Globus pallidus (tissue), 1 donor: ENCODE measurements at regions not wholly inside any gene's neighbourhood (a gene's known extent, or its start where the extent isn't known, plus 50 kb on each side); places are given as distances from the start of the nearest gene placed in this dataset.

Source experiments
- DNase-seq: peaks from one replicate; pipeline ENCODE4 v3.0.0-alpha.2; 2015; ENCODE audit warnings: low spot score

DNA sequence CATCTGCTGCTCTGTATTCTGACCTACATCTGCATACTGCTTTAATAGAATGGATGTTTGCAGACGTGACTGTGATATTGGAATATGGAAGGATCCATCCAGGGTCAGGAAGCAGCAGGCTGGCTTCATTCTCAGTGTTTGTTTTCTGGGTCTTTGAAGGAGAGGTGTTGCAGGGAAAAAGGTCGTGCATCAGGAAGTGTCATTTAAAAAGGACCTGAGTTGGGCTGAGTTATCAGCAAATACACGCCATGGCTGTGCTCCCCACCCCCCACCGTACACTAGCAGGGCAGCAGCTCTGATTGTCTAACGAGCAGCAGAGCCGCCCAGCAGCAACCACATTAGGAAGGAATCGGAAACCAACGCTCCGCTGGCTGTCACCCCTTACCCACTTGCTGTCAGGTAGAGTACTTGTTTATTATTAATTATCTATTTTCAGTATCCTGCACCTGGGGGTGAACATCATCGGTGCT is 63.1 kb upstream of the STEAP1B start:
- peak; percentile 12 for DNase-seq

- DNase-seq = no peak
Observed at GRCh38 chr7:22561895-22562593, 62.1 kb upstream of the STEAP1B start.

GRCh38 chr7:22561321-22561811 is 61.4 kb upstream of the STEAP1B start:
- no peak for DNase-seq

DNA sequence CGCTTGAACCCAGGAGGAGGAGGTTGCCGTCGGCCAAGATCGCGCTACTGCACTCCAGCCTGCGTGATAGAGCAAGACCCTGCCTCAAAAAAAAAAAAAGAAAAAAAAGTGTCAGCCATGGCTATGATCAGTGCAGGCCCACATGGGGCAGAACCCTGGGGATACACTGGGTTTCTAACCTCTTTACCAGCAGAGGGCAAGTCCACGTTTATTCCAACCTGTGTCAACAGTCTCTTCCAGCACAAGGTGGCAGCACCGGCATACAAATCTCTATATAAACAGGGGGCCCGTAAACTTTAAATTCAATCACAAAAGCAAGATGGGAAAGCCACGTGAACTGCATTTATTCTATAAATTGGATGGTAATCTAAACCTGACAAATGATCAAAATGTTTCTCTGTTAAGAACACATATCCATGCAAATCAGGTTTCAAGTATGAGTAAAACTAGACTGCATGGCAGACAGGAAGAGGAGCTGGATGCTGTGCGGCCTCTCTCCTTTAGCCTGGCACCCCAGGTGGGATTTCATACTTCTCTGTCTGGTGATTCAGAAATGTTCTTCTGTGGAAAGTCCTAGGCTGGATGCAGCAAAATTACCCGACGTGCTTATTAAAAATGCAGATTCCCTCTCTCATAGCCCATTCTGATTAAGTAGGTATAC is 60.0 kb upstream of the STEAP1B start:
- DNase-seq = peak; percentile 73

GRCh38 chr7:22557167-22557566 is 57.2 kb upstream of the STEAP1B start:
- no peak for DNase-seq

DNA sequence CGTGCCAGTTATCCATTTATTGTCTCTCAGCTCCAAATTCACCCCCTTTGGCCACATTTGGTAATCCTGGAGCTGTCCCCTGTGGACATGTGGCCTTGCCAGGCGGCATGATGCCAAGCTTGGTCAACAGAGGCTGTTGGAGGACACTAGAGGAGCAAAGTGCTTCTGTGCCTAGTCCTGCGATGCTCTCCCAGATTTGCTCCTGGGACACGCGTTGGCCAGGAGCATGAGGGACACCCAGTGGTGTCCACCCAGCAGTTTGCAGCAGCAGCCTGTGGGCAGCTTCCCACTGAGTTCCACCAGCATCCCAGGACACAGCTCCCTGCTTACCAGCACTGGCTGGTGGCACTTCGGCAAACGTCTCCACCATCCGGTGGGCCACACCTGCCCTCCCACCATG is 55.5 kb upstream of the STEAP1B start:
- no peak for DNase-seq

GRCh38 chr7:22554184-22554583 is 54.2 kb upstream of the STEAP1B start:
- no peak for DNase-seq

DNA sequence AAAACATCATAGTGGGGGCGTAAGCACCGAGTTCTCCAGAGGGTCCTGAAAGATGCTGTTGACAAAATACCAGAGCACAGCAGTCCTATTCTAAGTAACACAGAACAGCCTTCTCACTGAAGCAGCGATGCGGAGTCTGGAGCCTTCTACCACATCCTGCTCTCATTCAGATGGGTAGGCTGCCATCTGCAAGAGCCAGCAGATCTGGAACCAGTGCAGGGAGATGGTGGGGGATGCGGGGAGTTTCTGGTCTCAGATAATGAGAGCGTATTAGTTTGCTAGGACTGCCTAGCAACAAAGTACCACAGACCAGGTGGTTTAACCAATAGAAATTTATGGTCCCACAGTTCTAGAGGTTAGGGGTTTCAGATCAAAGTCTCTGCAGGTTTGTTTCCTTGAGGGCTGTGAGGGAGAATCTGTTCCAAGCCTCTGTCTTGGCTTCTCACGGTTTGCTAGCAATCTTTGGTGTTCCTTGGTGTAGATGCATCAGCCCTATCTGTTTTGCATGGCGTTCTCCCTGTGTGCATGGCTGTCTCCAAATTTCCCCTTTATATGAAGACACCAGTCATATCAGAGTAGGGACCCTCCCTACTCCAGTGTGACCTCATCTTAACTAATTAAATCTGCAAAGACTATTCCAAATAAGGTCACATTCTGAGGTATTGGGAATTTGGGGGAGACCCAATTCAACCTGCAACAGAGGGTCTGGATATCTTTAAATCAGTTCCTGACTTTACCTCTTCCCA is 52.0 kb upstream of the STEAP1B start:
- no peak for DNase-seq

DNA sequence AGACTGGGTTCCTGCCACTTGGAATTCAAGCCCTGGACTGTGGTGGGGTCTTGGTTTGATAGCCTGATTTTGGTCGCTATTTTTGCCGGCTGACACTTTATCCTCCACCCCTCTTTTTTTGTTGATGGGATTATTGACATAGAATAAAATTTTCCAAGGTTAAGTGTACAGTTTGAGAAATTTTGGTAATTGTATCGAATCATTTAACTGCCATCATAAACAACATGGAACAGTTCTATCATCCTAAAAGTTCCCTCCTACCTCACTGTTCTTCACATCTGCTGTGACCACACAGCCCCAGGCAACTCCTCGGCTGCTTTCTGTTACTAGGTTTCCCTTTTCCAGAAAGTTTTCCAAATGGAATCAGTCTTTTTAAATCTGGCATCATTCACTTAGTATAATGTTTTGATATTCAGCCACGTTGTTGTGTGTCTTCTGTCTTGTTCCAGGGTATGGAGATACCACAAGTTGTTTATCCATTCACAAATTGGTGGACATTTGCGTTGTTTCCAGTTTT is 50.6 kb upstream of the STEAP1B start:
- no peak for DNase-seq

GRCh38 chr7:22549667-22550513 is 49.9 kb upstream of the STEAP1B start:
- DNase-seq = no peak
